ENCODE measurements at regions not wholly inside any gene's neighbourhood (a gene's known extent, or its start where the extent isn't known, plus 50 kb on each side); places are given as distances from the start of the nearest gene placed in this dataset.
"Not testable (repeated sequence)": the region's sequence is repeated elsewhere in the genome, so short reads cannot be mapped to it uniquely, and the experiment has no call there.

DNA sequence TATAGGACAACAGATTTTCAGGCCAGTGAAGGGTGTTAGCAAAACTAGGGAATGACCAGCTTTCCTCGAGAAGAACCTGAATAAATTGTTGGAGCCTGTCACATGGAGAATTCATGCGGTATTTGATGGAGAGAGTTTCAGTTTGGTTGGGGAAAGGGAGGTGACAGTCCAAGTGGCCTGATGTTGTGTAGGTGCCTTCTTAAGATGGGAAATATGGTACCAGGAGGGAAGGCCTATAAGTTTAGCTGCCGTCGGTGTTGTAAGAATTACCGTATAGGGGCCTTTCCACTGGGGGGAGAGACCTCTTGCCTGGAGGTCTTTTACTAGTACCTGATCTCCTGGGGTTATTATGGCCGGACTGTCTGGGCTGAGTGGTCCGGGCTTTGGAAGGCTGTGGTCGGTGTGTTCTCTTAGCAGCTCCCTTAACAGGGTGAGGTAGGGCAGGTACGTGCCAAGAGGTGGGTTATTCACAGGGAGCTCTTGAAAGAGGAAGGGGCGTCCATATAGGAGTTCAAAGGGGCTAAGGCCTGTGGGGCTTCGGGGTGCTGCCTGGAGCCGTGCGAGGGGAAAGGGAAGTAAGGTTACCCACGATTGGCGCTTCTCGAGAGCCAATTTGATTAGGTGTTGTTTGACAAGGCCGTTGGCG lies 641.1 kb upstream of the DPP6 start:
- not testable (repeated sequence) for DNase-seq

DNA sequence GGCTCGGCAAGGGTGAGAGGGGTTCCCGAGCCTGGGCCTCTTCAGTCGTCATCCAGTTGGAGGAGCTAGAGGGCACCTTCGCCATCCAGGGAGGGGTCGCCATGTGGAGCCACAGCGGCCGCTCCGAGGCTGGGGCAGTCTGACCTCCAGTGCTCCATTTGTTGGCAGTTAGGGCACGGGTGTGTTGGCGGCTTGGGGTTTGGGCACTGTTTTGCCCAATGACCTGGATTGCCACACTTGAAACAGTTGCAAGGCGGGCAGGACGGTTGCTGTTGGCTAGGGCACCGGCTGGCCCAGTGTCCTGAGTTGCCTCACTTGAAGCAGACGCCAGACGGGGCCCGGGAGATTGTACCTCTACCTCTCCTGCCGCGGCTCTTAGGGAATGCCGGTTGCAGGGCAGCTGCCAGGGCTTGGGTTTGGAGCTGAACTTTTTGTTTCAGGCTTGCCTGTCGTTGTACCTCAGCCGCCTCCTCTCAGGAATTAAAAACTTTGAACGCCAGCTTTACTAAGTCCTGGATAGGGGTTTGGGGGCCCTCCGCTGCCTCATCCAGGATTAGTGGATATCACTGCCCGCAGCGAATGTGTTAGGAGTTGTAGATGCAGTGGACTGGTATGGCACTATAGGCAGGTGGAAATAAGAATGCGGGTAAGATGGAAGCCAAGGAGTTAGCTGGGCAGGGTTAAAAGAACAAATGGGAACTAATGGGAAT lies 639.9 kb upstream of the DPP6 start:
- not testable (repeated sequence) for DNase-seq

DNA sequence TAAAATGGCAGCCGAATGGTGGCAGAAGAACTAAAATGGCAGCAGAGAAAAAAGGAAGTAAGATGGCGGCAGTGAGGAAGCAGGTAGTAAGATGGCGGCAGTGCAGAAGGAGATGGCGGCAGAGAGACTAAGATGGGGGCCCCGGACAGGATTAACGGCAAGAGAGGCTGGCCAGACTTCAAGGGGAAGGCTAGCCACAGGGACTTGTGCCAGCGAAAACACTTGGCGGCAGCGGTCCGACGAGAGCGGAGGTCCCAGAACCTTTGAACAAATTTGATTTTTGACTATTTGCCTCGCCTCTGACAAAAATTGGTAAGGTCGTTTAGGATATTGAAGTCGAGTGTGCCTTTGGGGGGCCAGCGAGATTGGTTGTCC lies 639.4 kb upstream of the DPP6 start:
- DNase-seq = not testable (repeated sequence)

DNA sequence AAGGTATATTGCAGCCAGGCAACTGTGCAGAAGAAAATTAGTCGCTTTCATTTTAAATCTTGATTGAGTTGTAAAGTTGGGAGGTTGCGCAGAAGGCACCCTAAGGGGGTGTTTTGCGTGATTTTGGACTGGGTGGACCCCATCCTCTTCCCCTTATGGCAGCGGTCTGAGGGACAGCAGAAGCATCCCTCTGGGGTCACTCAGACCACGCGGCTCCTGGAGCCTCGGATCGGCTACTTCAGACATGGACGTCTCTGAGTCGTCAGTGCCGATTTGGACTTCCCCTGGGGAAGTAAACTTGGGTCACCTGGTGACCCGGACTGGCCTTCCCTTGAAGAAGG lies 639.0 kb upstream of the DPP6 start:
- no peak for DNase-seq

DNA sequence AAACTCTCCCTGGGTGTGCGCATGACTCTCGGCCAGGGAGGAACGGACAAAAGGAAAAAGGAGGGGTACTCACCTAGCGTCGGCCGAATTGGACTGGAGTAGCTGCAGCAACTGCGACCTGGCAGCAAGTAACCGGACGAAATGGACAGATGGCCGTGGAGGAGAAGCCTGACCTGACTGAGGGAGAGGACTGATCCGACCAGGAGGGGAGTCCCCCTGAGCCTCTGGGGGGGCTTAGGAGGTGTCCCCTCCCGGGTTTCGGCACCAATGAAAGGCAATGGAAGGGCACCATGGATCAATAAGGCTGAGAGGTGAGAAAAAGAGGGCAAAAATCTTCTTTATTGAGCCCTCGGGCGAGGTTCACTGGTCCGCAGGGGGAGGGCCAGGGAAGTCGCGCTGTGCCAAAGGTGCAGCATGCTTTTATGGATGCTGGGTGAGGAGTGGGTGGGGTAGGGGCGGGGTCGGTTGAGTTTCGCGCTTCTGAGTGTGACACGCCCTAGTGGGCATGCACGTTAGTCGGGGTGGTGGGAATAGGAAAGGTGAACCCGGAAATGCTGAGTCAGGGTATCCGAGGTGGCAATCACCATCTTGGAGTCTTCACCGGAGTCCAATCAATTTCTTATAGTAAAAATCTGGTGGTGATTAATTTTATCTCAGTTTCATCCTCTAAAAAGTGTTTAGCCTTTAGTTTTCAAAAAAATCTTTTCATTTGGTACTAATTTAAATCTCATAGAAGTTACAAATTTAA lies 638.5 kb upstream of the DPP6 start:
- DNase-seq = no peak

DNA sequence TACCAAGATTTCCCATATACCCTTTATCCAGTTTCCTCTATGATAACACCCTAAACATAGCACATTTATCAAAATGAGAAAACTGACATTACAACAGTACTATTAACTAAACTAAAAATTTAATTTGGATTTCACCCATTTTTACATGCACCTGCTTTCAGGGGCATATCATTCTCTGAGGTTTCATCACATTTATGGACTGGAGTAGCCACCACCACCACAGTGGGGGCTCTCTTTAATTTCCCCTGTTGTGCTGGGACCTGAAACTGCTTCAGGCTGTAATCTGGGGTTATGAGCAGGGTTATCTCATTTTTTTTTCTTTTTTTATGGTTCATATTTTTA lies 637.9 kb upstream of the DPP6 start:
- DNase-seq = no peak

DNA sequence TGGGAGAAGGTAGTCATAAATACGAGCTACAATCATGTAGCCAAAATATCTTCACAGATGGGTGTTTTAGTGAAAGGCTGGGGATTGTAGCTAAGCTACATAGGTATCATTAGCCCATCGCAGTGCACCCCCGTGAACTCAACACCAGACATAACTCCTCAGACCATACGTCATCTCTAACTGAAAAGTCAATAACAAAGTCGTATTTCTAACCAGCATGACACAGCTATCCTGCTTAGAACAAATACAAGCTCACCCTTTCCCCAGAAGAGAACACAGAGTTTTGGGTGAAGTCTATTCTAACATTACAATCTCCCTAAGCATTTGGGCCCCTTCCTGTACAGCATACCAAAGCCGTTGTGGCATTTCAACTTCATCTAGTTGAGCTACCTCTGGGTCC lies 636.6 kb upstream of the DPP6 start:
- no peak for DNase-seq

DNA sequence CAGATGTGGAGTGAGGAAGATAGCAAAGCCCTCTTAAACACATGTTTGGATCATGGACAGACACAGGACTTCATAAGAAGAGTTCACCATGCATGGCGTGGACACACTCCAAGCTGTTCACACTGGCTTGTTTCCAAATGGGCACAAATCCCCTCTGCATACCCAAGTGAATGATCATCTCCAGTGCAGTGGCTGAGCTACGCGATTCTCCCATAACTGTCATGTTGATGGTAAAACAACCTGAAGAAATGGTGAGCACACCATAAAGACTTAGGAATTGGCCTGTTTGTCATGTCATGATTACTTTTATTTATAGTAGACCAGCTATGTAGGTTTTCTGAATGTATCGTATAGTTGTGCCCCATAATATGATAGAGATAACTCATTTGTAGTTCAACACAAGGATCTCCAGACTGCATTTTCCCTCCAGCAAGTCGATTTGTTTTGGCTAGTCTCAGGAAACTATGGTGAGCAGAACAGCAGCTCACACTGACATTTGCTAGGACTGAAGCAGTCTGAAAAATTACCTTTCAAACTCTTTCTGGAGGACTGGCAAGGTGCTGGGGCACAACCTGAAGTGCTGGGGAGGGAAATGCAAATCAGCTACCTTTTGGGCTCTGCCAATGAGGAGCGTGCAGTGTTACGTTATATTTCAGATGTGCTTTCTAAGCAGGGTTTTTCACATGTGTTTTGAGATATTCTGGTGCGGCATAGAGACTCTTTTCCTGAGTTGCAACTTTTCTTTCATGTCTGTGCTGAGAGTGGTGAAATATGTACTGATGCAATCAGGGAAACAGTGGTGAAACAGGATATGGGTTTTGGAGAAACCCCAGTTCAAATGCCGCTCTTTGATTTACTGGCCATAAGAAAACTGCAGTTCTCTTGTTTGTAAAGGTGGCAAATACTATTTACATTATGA lies 629.6 kb upstream of the DPP6 start:
- no peak for DNase-seq

DNA sequence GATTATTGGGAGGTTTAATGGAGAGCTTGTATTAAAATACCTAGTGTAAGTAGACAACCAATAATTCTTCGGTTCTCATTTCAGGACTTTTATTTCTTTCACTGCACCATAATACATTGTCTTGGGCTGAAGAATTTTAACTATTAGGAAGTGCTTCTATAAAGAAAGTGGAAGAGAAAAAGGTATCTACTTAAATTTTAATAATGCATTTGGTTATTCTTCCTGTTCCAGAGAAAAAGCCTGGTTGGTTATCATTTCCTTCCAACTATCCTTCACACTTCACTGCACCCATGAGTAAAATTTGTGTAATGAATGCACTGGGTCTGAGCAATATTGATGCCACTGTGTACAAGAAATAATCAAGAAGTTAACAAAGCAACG lies 629.0 kb upstream of the DPP6 start:
- DNase-seq = no peak

DNA sequence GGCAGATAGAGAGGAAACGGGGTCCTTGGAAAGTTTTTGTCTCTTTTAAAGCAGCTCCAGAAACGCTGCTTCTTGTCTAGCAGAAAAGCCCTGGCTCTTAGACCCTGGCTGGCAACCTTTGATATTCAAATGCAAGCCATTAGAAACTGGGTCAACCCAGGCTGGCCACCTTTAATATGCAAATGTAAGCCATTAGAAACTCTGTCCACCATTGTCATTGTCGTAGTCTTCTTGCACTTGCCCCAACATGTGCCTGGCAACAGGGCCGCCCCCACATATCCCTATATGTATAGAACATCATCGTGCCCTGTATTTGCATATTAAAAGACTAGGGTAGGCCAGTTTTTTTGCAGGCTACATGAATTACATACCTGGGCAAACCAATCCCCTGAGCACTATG lies 621.3 kb upstream of the DPP6 start:
- DNase-seq = no peak

DNA sequence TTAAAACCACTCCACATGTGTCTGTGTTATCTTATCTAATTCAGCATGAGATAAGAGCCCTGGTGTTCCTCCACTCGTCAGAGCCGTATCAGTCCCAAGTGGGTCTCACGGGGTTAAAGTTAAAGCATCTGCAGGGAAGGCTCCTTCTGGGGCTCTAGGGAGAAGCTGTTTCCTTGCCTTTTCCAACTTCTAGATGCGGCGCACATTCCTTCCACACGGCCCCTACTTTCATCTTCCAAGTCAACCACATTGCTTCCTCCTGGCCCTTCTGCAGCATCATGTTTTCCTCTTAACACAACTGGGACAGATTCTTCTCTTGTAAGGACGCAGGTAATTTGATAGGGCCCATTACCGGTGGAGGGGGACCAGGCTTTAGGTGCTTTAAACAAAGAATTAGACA lies 620.1 kb upstream of the DPP6 start:
- no peak for DNase-seq

DNA sequence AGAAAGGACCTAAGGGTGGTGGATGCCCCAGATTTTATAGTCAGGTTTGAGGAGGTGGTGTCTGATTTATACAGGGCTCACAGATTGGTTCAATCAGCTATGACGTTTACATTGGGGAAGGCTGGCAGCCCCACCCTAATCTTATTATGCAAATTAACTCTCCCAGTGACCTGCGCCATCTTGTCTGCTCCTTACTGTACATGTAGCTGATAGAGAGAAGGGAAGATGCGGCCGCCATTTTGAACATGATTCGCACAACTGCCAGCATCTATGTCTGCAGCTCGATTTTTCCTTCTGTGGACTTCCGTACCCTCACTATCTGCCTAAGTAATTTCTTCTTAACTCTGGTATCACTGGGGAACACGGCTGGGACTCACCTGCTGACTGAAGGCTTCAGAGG lies 619.0 kb upstream of the DPP6 start:
- no peak for DNase-seq

DNA sequence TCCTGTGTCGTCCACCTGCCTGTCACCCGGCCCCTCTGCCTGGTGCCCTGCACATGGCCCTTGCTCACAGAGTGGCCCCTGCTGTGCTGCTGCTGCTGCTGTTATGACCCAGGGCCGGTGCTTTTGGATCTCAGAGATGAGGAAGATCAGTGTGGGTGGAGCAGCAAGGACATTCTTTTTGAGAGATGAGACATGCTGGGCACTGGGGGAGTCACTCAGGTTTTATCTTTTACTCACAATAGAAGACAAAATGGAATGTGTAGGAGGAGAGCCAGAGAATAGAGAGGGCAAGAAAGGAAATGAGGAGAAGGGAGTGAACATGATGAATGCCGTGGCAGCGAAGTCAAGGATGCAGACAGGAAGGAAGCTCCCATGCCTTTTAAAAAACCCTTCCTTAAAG lies 611.5 kb upstream of the DPP6 start:
- no peak for DNase-seq

DNA sequence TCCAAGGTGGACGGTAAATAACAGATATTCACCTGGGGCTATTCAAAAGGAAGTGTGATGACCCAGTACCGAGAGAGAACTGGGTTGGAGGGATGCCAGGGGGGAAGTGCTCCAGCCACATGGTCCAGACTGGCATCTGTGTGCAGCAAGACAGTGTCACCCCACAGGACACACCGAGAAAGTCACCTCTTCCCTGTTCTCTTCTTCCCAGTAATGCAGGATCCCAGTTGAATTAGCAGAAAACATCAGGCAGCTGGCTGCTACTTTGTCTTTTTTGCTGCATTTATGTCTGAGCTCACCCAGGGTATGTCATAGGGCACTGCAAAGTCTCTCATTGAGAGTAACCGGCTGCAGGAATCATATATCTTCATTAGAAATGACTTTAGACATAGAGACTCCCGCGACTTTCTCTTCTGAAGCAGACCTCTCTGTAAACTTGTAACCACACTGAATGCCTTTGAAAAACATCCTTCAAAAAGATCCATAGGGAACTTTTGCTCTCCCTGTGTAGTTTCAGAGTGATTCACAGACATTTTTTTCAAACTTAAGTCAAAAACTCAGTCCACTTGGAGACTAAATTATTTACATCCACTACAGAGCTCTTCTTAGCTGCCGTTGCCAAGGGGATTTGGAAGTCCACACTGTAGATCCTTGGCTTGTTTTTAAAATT lies 609.0 kb upstream of the DPP6 start:
- DNase-seq = no peak

DNA sequence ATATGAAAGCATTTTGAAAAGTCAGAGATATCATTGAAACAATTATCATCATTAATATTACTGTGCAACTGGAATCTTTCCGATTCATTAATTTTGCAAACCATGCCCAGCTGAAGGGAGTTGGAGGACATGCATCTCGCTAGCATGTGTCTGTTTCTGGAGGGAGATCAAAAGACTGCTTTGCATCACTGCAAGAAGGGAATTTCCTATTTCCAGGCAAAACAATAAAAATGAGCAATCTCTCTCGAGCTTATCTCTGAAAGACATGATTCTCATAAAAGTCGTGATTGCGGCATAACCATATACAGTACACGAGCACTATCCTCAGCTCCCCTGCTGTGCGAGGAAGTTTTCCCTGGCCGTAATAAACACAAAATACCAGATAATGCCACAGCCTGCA lies 607.6 kb upstream of the DPP6 start:
- DNase-seq = no peak

DNA sequence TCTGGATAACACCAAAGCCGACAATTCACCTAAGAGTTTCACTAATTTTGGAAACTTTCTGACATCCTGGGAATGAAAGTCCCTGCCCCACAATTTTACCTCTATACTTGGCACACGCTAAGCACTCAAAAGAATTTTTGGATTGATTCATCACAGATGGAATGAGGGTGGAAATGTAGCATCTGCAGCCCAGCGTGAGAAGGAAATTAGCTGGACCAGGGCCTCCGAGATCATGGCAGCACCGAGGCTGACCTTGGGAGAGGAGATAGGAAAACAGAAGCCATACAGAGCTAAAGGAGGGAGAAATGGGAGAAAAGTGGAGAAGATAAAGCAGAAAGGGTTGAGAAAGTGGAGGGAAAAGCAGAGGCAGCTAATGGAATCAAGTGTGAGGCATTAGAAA lies 606.6 kb upstream of the DPP6 start:
- DNase-seq = no peak

DNA sequence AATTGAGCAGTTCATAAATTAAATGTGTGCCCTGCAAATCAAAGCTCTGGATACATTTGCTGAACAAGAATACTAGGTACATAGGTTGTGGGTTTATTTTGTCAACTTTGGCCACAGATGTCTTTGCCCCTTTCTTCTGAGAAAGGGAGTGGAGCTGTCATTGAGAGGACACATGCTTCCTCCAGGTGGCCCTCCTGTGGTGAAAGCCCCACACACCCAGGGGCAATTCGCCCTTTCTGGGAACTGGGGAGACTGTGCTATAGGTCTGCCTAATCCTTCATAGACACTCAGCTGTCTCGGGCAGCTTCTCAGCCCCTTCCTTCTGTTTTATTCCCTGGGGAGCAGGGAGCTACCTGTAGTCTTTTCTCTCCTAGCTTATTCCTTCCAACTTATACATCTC lies 605.7 kb upstream of the DPP6 start:
- no peak for DNase-seq

DNA sequence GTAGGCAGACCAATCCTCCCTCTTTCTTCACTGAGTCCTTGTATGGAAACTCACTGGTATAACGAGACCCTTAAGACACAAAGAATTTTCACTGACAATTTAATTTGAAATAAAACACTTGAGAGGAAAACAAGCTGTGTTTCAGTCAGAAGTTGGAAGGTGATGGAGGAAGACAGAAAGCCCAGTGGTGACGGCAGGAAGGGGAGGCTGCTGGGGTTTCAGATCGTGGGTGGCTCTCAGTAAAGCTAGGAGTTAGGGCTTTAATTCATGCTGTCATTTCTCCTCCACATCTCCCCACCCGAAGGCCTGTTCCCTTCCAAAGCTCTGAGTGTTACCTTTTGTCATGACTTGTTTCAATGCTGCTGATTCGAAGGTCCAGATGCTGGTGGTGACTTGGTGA lies 605.2 kb upstream of the DPP6 start:
- no peak for DNase-seq

DNA sequence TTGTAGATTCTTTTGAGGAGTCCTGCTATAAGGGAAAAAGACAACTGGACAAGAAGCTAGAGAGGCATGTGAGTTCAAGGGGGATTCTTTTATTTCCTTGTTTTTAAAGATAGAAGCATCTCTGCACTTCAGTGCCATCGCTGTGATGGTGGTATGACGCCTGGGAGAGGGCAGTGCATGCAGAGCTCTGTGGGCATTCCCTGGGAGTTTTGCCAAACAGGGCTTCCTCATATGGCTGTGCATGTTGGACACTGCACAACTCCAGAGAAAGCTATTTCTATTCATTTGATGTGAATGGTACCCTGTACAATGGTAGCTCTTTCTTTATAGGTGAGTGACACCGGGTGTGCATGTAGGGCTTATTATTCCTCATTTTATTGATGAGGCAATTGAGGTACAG lies 599.5 kb upstream of the DPP6 start:
- DNase-seq = no peak

DNA sequence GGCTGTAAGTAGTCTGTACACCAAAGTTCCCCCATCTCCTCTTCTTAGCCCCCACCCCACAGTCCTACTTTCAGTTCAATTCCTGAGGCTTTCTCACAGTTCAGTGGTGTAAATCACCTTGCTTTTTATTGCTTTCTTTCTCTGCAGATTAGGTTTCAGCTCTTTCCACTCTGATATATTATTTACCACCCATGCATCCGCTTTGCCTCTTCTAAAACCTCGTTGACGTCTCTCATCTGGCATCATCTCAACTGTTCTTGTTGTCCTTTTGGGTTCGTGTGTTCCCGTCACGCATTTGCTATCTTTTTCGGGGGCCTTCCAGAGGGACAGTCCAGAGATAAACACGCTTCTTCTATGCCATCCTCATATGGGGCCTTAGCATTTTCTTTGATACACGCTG lies 597.9 kb upstream of the DPP6 start:
- DNase-seq = no peak

DNA sequence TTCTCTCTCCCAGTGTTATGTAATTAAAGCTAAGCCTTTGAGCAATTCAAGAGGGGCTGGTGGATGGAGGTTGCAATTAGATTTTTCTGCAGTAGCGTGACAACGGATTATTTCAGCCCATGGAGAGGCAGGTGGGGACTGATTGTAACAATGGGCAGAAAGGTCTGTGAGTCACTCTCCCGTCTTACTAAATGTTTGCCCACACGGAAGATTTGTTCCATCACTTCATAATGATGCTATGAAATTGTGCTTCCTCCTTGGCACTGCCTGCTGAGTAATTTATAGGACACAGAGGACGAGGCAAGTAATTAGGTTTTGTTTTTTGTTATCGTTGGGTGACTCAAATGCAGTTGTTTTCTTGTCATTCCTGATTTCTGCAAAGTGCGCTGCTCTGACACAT lies 594.5 kb upstream of the DPP6 start:
- DNase-seq = no peak

DNA sequence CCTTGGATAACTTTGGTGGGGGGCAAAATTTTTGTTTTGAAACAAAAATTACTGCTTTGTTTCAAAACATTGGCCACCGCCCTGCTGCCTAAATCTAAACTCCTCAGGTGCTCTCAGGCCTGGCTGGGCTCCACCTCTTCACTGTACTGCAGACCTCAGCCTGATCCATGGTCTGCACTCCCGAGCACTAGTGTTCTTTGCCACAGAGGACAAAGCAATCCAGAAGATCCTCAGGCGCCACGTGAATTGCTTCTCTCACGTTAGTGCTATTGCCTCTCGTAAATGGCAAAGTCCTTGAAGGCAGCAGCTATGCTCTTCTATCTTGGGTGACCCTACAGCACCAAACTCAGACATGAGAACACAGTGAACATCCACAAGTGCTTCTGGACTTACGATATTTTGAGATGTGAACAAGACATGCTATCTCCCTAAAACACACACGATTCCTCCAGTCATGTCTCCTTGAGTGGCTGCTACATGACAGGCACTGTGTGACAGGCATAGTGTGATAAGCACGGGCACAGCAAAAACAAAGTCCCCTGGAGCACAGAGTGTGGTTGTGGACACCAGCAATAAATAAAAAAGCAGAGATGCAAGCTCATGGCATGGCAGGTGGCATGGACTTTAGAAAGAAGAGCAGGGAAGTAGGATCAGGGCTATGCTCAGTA lies 582.1 kb upstream of the DPP6 start:
- DNase-seq = no peak

DNA sequence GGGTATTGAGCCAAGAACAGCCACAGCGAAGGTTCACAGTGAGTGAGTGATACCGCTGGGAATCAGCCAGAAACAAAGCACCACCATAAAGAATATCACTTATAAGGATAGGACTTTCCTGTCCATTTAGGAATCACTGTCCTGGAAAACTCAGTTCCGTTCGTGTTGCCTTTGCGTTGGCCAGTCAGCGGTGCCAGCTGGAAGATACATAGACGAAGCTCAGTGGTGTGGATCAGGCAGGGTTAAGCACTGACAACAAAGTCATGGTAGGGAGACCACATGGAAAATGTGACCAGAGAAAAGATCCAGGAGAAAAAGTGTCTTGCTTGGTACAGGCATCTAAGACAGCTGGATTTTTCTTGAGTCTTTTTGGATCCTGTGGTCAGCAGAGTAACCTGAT lies 579.7 kb upstream of the DPP6 start:
- no peak for DNase-seq

Data from NCI-H187 (cell line).